Activated CD8-positive, alpha-beta T cell treated with anti-CD3 and anti-CD28 coated beads for 36 hours (primary cell): ENCODE measurements at regions not wholly inside any gene's neighbourhood (a gene's known extent, or its start where the extent isn't known, plus 50 kb on each side); places are given as distances from the start of the nearest gene placed in this dataset.

Experiments used
- ATAC-seq: fragments of 200-7000 bp; cut with Tn5 transposase; one replicate; pipeline ENCODE4 v1.10.0; 2021; ENCODE audit warnings: mild to moderate bottlenecking, moderate library complexity
- CTCF ChIA-PET: fragments of 350-600 bp; sonication (Branson Sonifier 250); formaldehyde crosslinking; loops from one replicate; lab custom pipeline; 2021; ENCODE audit warnings: antibody characterized with exemption; lab: Charles Lee
- POLR2A ChIA-PET: fragments of 350-600 bp; sonication (Branson Sonifier 250); formaldehyde crosslinking; loops from one replicate; lab custom pipeline; 2021; ENCODE audit warnings: antibody characterized with exemption; lab: Charles Lee
- DNase-seq: peaks from one replicate; pipeline ENCODE4 v3.0.0-alpha.2; 2020
- H3K27ac Mint-ChIP-seq: one replicate; pipeline ENCODE4 v1.8.0; 2021; ENCODE audit warnings: mild to moderate bottlenecking, mixed read lengths
- H3K27me3 Mint-ChIP-seq: one replicate; pipeline ENCODE4 v1.8.0; 2021; ENCODE audit warnings: mixed read lengths
- H3K36me3 Mint-ChIP-seq: one replicate; pipeline ENCODE4 v1.8.0; 2021; ENCODE audit warnings: low read depth, mixed read lengths
- H3K4me1 Mint-ChIP-seq: one replicate; pipeline ENCODE4 v1.8.0; 2021; ENCODE audit warnings: low read depth, mixed read lengths
- H3K4me3 Mint-ChIP-seq: one replicate; pipeline ENCODE4 v1.8.0; 2021; ENCODE audit warnings: mild to moderate bottlenecking, moderate library complexity, mixed read lengths
- H3K9me3 Mint-ChIP-seq: one replicate; pipeline ENCODE4 v1.8.0; 2021; ENCODE audit warnings: mixed read lengths
- intact Hi-C: fragments of 100-400 bp; cut with micrococcal nuclease; formaldehyde crosslinking; loops from one replicate; pipeline ENCODE4 v1.10.0; 2022
- TF ChIP-seq, protein P1 (sequence below): fragments of 200-600 bp; IDR thresholded peaks from one replicate; pipeline ENCODE4 v1.8.0; 2022; ENCODE audit warnings: antibody characterized with exemption, mild to moderate bottlenecking

DNA sequence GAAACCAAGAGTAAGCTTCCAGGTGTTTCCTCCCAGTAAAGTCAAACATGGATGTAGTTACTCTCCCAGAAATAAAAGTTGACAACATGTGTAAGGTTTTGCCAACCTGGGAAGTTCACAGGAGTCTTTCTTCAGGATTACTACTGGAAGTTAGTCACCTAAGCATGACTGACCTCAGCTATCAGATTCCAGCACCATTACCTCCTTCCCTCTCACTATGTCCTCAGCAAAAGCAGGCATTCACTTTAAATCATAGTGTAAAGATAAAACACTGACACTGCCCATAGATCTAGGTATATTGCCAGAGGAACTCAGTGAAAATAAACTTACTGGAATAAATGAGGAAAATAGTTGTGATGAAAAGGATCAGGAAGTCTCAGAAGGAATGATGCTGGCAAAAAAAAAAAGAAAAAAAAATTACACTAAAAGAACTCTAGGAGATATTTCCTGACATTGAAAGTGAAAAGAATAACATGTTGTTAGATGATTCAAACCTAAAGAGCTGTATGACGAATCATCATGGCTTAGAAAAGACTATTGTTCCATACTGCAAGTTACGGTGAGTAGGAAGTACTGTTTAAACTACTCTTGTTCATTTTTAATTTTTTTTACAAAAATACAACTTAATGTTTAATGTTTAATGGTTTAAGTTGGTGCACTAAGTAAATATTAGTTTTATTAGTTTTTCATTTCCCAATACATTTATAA is 484.5 kb upstream of the ZNF804A start:
- Mint-ChIP-seq H3K9me3 (peaks cover 3% of the 10 kb centered on the region), H3K27ac (no peak overlapping the region), H3K36me3 (no peaks in the 10 kb centered on the region), H3K27me3 (no peaks in the 10 kb centered on the region), H3K4me3 (no peak overlapping the region), H3K4me1 (no peaks in the 10 kb centered on the region)
- no peak for DNase-seq
- TF ChIP-seq, protein P1, sequence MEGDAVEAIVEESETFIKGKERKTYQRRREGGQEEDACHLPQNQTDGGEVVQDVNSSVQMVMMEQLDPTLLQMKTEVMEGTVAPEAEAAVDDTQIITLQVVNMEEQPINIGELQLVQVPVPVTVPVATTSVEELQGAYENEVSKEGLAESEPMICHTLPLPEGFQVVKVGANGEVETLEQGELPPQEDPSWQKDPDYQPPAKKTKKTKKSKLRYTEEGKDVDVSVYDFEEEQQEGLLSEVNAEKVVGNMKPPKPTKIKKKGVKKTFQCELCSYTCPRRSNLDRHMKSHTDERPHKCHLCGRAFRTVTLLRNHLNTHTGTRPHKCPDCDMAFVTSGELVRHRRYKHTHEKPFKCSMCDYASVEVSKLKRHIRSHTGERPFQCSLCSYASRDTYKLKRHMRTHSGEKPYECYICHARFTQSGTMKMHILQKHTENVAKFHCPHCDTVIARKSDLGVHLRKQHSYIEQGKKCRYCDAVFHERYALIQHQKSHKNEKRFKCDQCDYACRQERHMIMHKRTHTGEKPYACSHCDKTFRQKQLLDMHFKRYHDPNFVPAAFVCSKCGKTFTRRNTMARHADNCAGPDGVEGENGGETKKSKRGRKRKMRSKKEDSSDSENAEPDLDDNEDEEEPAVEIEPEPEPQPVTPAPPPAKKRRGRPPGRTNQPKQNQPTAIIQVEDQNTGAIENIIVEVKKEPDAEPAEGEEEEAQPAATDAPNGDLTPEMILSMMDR: no peak
- ChIA-PET CTCF (no interaction called here), POLR2A (no interaction called here)
- intact Hi-C loops: no loop called here
- ATAC-seq: no peak

DNA sequence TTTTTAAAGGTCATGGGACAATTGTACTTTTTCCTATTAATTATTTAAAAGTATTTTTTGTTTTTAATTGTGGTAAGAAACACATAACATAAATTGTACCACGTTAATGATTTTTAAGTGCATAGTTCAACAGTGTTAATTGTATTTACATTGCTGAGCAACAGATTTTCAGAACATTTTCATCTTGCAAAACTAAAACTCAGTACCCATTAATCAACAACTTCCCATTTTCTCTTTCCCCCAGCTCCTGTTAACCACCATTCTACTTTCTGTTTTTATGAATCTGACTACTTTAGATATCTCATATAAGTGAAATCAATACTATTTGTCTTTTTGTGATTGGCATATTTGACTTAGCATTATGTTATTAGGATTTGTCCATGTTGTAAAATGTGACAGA is 483.9 kb upstream of the ZNF804A start:
- no peak overlapping the region for H3K4me3 Mint-ChIP-seq
- ChIA-PET CTCF (no interaction called here), POLR2A (no interaction called here)
- H3K27me3 Mint-ChIP-seq: no peaks in the 10 kb centered on the region
- H3K27ac Mint-ChIP-seq: no peak overlapping the region
- intact Hi-C loops: no loop called here
- no peak for ATAC-seq
- TF ChIP-seq, protein P1: no peak
- DNase-seq: no peak
- peaks cover 3% of the 10 kb centered on the region for H3K9me3 Mint-ChIP-seq
- H3K4me1 Mint-ChIP-seq: no peaks in the 10 kb centered on the region
- no peaks in the 10 kb centered on the region for H3K36me3 Mint-ChIP-seq

DNA sequence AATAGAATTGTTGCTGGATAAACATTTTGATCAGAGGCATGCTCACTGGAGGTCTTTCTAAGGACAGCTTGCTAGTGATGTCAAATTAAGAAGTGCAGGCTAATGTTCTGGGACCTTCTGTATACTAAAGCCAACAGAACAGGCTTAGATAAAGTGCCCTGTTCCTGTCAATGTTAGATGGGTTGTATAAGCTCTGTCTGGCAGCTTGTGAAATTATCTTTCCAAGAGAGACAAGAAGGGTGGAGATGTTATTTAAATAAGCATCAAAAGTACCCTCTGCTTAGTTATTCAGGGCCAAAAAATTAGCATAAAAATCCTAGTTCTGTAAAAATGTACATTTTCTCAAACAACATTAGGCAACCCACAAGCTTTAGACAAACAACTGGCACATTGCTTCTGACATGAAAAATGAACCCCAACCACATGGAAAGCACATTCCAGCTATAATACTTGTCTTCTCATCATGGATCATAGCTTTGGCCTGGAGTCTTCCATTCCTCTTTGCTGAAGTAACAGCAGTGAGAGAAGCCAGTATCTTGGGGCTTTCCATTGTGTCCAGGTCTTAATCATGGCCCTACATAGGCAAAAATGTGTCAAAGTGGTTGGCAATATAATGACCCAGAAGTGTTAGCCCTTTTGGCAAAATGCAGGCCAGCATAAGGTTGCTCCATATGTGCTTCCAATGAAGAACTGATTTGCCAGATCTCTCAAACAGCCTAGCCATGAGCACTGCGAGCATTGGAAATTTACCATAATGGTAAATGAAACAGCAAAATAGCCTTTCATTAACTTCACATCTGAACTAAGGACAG is 478.1 kb upstream of the ZNF804A start:
- CTCF ChIA-PET: no interaction called here
- ATAC-seq: no peak
- Mint-ChIP-seq H3K36me3 (no peaks in the 10 kb centered on the region), H3K9me3 (no peaks in the 10 kb centered on the region), H3K27me3 (no peaks in the 10 kb centered on the region), H3K4me1 (no peaks in the 10 kb centered on the region), H3K4me3 (no peak overlapping the region), H3K27ac (no peak overlapping the region)
- TF ChIP-seq, protein P1: no peak
- POLR2A ChIA-PET: no interaction called here
- DNase-seq: no peak
- intact Hi-C loops: no loop called here

DNA sequence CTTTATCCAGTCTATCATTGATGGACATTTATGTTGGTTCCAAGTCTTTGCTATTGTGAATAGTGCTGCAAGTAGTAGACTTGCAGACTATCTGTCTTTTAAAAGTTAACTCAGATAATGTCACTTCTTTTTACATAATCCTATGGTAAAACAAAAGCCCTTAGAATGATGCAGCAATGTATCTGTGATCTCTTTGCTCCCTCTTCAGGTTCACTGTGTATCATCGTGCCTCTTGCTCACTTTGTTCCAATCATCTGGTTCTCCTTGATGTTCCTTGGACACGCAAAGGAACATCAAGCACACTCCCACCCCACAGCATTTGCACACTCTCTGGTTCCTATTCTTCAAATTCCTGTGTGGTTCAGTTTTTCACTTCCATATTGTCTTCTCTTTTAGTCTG is 472.5 kb upstream of the ZNF804A start:
- ATAC-seq (no peak), DNase-seq (no peak)
- Mint-ChIP-seq H3K36me3 (no peaks in the 10 kb centered on the region), H3K4me1 (no peaks in the 10 kb centered on the region), H3K27me3 (no peaks in the 10 kb centered on the region), H3K4me3 (no peak overlapping the region), H3K9me3 (no peaks in the 10 kb centered on the region), H3K27ac (no peak overlapping the region)
- POLR2A ChIA-PET: no interaction called here
- CTCF ChIA-PET: no interaction called here
- TF ChIP-seq, protein P1: no peak
- intact Hi-C loops: no loop called here

DNA sequence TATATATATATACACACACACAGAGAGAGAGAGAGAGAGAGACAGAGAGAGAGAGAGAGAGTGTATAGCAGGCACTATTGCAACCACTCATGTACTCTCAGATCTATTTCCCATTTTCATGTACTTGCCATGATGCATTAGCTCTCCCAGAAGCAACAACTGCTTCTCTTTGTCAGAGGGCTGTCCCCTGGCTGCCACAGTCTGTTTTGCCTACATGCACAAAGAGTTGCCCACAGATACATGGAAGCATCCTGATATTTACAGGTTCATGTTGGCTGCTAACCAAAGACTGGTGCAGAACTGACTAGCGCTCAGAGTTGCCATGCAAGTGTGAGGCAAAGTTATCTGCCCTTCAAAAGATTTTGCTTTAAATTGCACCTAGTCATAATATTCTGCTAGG is 469.3 kb upstream of the ZNF804A start:
- no peak for DNase-seq
- ChIA-PET POLR2A (no interaction called here), CTCF (no interaction called here)
- H3K4me1 Mint-ChIP-seq: no peaks in the 10 kb centered on the region
- no peaks in the 10 kb centered on the region for H3K36me3 Mint-ChIP-seq
- peaks cover 10% of the 10 kb centered on the region for H3K9me3 Mint-ChIP-seq
- H3K27me3 Mint-ChIP-seq: no peaks in the 10 kb centered on the region
- intact Hi-C loops: no loop called here
- TF ChIP-seq, protein P1: no peak
- ATAC-seq: no peak
- H3K27ac Mint-ChIP-seq: no peak overlapping the region
- no peak overlapping the region for H3K4me3 Mint-ChIP-seq
